Erythroblast (primary cell): ENCODE measurements at regions not wholly inside any gene's neighbourhood (a gene's known extent, or its start where the extent isn't known, plus 50 kb on each side); places are given as distances from the start of the nearest gene placed in this dataset.

Experiments used
- GATA1 ChIP-seq: IDR thresholded peaks from 2 replicates; pipeline ENCODE4 v1.6.1; 2011; ENCODE audit warnings: low read depth, mild to moderate bottlenecking, control low read depth, low read length, moderate library complexity
- POLR2A ChIP-seq: IDR thresholded peaks from 2 replicates; pipeline ENCODE4 v1.6.1; 2011; ENCODE audit warnings: mild to moderate bottlenecking, low read length

GRCh38 chr14:54299410-54300363 is 97.1 kb upstream of the CDKN3 start:
- TF ChIP-seq POLR2A, result no peak
- no peak for TF ChIP-seq GATA1
